ENCODE measurements at regions not wholly inside any gene's neighbourhood (a gene's known extent, or its start where the extent isn't known, plus 50 kb on each side); places are given as distances from the start of the nearest gene placed in this dataset.
A peak's percentile ranks its signal among the peaks of the same experiment; 100 is the strongest.

GRCh38 chr6:137641474-137642077 is 147.4 kb upstream of the OLIG3 start:
- peak in 2 of 3 experiments; percentile 54 to 62 for TF ChIP-seq CTCF (IDR thresholded peaks at IDR 0.05)
- no peak for TF ChIP-seq POLR2A (IDR thresholded peaks at IDR 0.05)

Data from vagina (tissue), 2 donors.